PC-3 (cell line): ENCODE measurements at regions not wholly inside any gene's neighbourhood (a gene's known extent, or its start where the extent isn't known, plus 50 kb on each side); places are given as distances from the start of the nearest gene placed in this dataset.

Source experiments
- ATAC-seq: fragments of 200-7000 bp; cut with Tn5 transposase; 2 replicates; pipeline ENCODE4 v1.9.1; 2020; ENCODE audit warnings: mild to moderate bottlenecking, moderate library complexity
- BruUV-seq: library from RNA; stranded (reverse); fragments of 400-500 nt; replicated peaks from 2 replicates; lab custom pipeline; 2021; lab: Mats Ljungman, UMichigan
- CTCF ChIA-PET: fragments of 300-600 bp; sonication (Branson Sonifier 250); formaldehyde crosslinking; loops from one replicate; lab custom pipeline; 2022; ENCODE audit warnings: antibody characterized with exemption; lab: Charles Lee
- POLR2A ChIA-PET: fragments of 300-600 bp; sonication (Branson Sonifier 250); formaldehyde crosslinking; loops from one replicate; lab custom pipeline; 2022; ENCODE audit warnings: antibody characterized with exemption; ENCODE audit not compliant: unreplicated experiment; lab: Charles Lee
- DNase-seq: peaks from one replicate; pipeline ENCODE4 v3.0.0-alpha.2; 2015
- H2AFZ ChIP-seq: fragments of 300-600 bp; sonication (generic); 2 replicates; pipeline ENCODE4 v1.6.0; 2016; ENCODE audit warnings: antibody characterized with exemption, low read length
- H3F3A ChIP-seq: fragments of 300-600 bp; sonication (generic); one replicate; pipeline ENCODE4 v1.6.0; 2017; ENCODE audit warnings: antibody characterized with exemption, low read length, control low read depth, mild to moderate bottlenecking; ENCODE audit not compliant: unreplicated experiment
- H3K27ac ChIP-seq: fragments of 300-600 bp; sonication (generic); 2 replicates; pipeline ENCODE4 v1.5.1; 2016; ENCODE audit warnings: mild to moderate bottlenecking, low read length
- H3K27me3 ChIP-seq: fragments of 300-600 bp; sonication (generic); 2 replicates; pipeline ENCODE4 v1.6.1; 2016; ENCODE audit warnings: low read length, mixed read lengths
- H3K36me3 ChIP-seq: fragments of 300-600 bp; sonication (generic); 2 replicates; pipeline ENCODE4 v1.6.1; 2016; ENCODE audit warnings: low read depth, mixed run types, low read length, mixed read lengths
- H3K4me1 ChIP-seq: fragments of 300-600 bp; sonication (generic); 2 replicates; pipeline ENCODE4 v1.5.1; 2016; ENCODE audit warnings: low read length; ENCODE audit not compliant: insufficient read depth
- H3K4me2 ChIP-seq: fragments of 300-600 bp; sonication (generic); 2 replicates; pipeline ENCODE4 v1.6.0; 2016; ENCODE audit warnings: low read length
- H3K4me3 ChIP-seq: fragments of 300-600 bp; sonication (generic); 2 replicates; pipeline ENCODE4 v1.5.1; 2016; ENCODE audit warnings: mild to moderate bottlenecking, low read length, mixed read lengths
- H3K79me2 ChIP-seq: fragments of 300-600 bp; sonication (generic); 2 replicates; pipeline ENCODE4 v1.6.1; 2017; ENCODE audit warnings: low read length, mixed read lengths
- H3K9ac ChIP-seq: fragments of 300-600 bp; sonication (generic); 2 replicates; pipeline ENCODE4 v1.6.0; 2016; ENCODE audit warnings: mild to moderate bottlenecking, low read length
- H3K9me2 ChIP-seq: fragments of 300-600 bp; sonication (generic); replicated peaks from 2 replicates; pipeline ENCODE4 v1.6.1; 2016; ENCODE audit warnings: mixed run types, low read length, mixed read lengths
- H3K9me3 ChIP-seq: fragments of 300-600 bp; sonication (generic); 2 replicates; pipeline ENCODE4 v1.6.1; 2016; ENCODE audit warnings: low read length, mixed read lengths
- H4K20me1 ChIP-seq: fragments of 300-600 bp; sonication (generic); 2 replicates; pipeline ENCODE4 v1.6.1; 2016; ENCODE audit warnings: low read length, mixed read lengths
- CTCF ChIP-seq: fragments of 300-600 bp; sonication (generic); conservative IDR thresholded peaks from 2 replicates; pipeline ENCODE4 v1.5.1; 2017; ENCODE audit warnings: antibody characterized with exemption, low read depth, mild to moderate bottlenecking, low read length
- EZH2 ChIP-seq: fragments of 300-600 bp; sonication (generic); IDR thresholded peaks from one replicate; pipeline ENCODE4 v1.6.1; 2017; ENCODE audit warnings: antibody characterized with exemption, mild to moderate bottlenecking, low read length; ENCODE audit not compliant: unreplicated experiment
- EZH2phosphoT487 ChIP-seq: fragments of 300-600 bp; sonication (generic); IDR thresholded peaks from 2 replicates; pipeline ENCODE4 v1.6.1; 2018; ENCODE audit warnings: mild to moderate bottlenecking, antibody characterized with exemption, low read length, borderline replicate concordance
- intact Hi-C: fragments of 100-400 bp; cut with micrococcal nuclease; formaldehyde crosslinking; loops from 2 replicates; pipeline ENCODE4 v1.9.0; 2023

- no peak overlapping the region for H3K27ac ChIP-seq
- H3K9me2 ChIP-seq = no peaks in the 10 kb centered on the region
- intact Hi-C loops = no loop called here
- H3K4me2 ChIP-seq = no peak overlapping the region
- DNase-seq (no peak), ATAC-seq (no peak)
- no peaks in the 10 kb centered on the region for H3F3A ChIP-seq
- no peaks in the 10 kb centered on the region for H4K20me1 ChIP-seq
- no peaks in the 10 kb centered on the region for H3K9me3 ChIP-seq
- no peak overlapping the region for H3K4me3 ChIP-seq
- no peaks in the 10 kb centered on the region; the same call in 1 of the 2 replicates for H3K4me1 ChIP-seq
- no peak overlapping the region for H3K9ac ChIP-seq
- CTCF ChIA-PET = no interaction called here
- H3K79me2 ChIP-seq = no peaks in the 10 kb centered on the region
- no TSS peak for BruUV-seq
- no peaks in the 10 kb centered on the region for H3K27me3 ChIP-seq
- POLR2A ChIA-PET = no interaction called here
- H2AFZ ChIP-seq = no peak overlapping the region
- TF ChIP-seq EZH2 = no peak
- TF ChIP-seq EZH2phosphoT487 = no peak
- TF ChIP-seq CTCF = no peak
- H3K36me3 ChIP-seq = no peaks in the 10 kb centered on the region
Observed at GRCh38 chr1:105483436-105483835, 1573.0 kb upstream of the PRMT6 start.

DNA sequence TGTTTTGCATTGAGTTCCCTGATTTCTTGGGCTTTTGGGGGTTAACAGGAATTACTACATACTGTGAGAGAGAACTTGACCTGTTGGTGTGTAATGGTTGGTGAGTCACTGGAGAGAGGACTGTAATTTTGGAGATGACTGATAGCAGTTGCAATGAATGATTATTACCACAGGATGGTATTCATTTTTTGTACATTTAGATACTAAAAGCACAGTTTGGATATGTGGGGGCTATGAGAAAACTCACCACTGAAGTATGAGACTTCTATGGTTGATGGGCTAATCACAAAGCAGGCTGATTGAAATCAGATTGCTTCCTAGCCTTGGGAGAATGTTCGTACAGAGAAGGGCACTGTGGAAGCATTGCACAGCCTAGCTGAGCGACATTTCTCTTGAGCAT lies 1571.3 kb upstream of the PRMT6 start:
- no peaks in the 10 kb centered on the region for H3K36me3 ChIP-seq
- no peaks in the 10 kb centered on the region for H3F3A ChIP-seq
- CTCF ChIA-PET = no interaction called here
- no peak overlapping the region for H2AFZ ChIP-seq
- H3K4me3 ChIP-seq = no peak overlapping the region
- H4K20me1 ChIP-seq = no peaks in the 10 kb centered on the region
- no peaks in the 10 kb centered on the region for H3K79me2 ChIP-seq
- H3K27ac ChIP-seq = no peak overlapping the region
- intact Hi-C loops = no loop called here
- POLR2A ChIA-PET = no interaction called here
- H3K9ac ChIP-seq = no peak overlapping the region
- no peak for TF ChIP-seq CTCF
- TF ChIP-seq EZH2 = no peak
- TF ChIP-seq EZH2phosphoT487 = no peak
- no TSS peak for BruUV-seq
- ATAC-seq = peak; percentile 45; the same call in 1 of the 2 replicates
- H3K9me2 ChIP-seq = no peaks in the 10 kb centered on the region
- no peaks in the 10 kb centered on the region for H3K9me3 ChIP-seq
- H3K4me1 ChIP-seq = no peaks in the 10 kb centered on the region; the same call in 1 of the 2 replicates
- H3K27me3 ChIP-seq = no peaks in the 10 kb centered on the region
- H3K4me2 ChIP-seq = no peak overlapping the region
- peak; percentile 44 for DNase-seq

DNA sequence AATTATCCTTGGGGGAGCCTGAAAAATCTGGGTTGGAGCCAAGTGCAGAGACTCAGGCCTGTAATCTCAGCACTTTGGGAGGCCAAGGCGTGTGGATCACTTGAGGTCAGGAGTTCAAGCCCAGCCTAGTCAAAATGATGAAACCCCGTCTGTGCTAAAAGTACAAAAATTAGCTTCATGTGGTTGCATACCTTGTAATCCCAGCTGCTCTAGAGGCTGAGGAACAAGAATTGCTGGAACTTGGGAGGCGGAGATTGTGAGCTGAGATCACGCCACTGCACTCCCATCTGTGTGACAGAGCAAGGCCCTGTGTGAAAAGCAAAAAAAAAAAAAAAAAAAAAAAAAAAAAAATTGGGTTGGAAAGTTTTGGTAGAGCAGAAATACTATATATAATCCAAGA lies 1563.6 kb upstream of the PRMT6 start:
- H3K36me3 ChIP-seq = no peaks in the 10 kb centered on the region
- no peaks in the 10 kb centered on the region for H3F3A ChIP-seq
- intact Hi-C loops = no loop called here
- DNase-seq = no peak
- TF ChIP-seq EZH2 (no peak), EZH2phosphoT487 (no peak), CTCF (no peak)
- ChIA-PET CTCF (no interaction called here), POLR2A (no interaction called here)
- no peaks in the 10 kb centered on the region for H3K4me1 ChIP-seq
- H3K9ac ChIP-seq = no peak overlapping the region
- no peak overlapping the region for H2AFZ ChIP-seq
- H3K4me2 ChIP-seq = no peak overlapping the region
- H3K9me3 ChIP-seq = no peaks in the 10 kb centered on the region
- H3K4me3 ChIP-seq = no peak overlapping the region
- BruUV-seq = no TSS peak
- no peaks in the 10 kb centered on the region; the same call in 1 of the 2 replicates for H3K27me3 ChIP-seq
- no peaks in the 10 kb centered on the region for H3K9me2 ChIP-seq
- no peaks in the 10 kb centered on the region for H4K20me1 ChIP-seq
- no peak for ATAC-seq
- H3K79me2 ChIP-seq = no peaks in the 10 kb centered on the region
- no peak overlapping the region for H3K27ac ChIP-seq
